ENCODE measurements at regions not wholly inside any gene's neighbourhood (a gene's known extent, or its start where the extent isn't known, plus 50 kb on each side); places are given as distances from the start of the nearest gene placed in this dataset.

DNA sequence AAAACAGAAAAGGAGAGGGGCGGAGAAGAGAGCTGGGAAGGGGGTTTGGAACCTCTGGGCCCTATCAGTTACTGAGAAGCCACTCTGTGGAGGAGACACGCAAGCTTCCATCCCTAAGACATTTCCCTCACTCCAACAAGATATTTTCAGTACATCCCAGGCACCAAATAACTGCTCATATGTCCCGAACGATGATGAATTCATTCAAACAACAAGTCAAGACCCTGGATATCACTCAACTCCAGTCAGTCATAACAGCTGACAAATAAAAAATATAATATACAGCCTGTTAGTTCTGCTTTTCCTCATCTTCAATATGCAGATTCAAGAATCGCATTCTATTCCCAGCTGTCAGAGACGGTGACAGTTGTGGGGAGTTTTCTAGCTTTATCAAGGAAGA, 104.0 kb upstream of the ZFHX3 start:
- TF ChIP-seq, protein P1, sequence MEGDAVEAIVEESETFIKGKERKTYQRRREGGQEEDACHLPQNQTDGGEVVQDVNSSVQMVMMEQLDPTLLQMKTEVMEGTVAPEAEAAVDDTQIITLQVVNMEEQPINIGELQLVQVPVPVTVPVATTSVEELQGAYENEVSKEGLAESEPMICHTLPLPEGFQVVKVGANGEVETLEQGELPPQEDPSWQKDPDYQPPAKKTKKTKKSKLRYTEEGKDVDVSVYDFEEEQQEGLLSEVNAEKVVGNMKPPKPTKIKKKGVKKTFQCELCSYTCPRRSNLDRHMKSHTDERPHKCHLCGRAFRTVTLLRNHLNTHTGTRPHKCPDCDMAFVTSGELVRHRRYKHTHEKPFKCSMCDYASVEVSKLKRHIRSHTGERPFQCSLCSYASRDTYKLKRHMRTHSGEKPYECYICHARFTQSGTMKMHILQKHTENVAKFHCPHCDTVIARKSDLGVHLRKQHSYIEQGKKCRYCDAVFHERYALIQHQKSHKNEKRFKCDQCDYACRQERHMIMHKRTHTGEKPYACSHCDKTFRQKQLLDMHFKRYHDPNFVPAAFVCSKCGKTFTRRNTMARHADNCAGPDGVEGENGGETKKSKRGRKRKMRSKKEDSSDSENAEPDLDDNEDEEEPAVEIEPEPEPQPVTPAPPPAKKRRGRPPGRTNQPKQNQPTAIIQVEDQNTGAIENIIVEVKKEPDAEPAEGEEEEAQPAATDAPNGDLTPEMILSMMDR (IDR thresholded peaks at IDR 0.05; ENCODE audit: low read depth, low read length, missing control alignments), result no peak
- no peak overlapping the region for H3K4me3 ChIP-seq (replicated peaks; ENCODE audit: low read depth, low read length)
- DNase-seq (ENCODE audit: extremely low read depth, low read depth), result no peak

DNA sequence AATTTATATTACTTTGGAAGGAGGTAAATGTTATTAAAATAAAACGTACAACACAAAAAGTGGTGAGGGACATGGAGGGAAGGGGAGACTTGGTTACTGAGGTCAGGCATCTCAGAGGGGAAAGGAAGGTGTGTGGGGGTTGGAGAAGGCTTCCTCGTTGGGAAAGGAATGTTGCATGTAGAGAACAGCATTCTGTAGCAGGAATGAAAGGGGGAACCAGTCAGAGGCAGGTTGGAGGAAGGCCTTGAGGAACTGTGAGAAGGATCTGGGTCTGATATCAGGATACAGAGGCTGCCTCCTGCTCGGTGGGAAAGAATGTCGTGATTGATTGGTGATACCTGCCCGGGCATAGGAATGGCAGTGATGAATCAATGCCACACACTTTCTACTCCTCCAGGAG, 103.3 kb upstream of the ZFHX3 start:
- TF ChIP-seq, protein P1 (IDR thresholded peaks at IDR 0.05; ENCODE audit: low read depth, low read length, missing control alignments), result no peak
- no peak for DNase-seq (ENCODE audit: extremely low read depth, low read depth)

DNA sequence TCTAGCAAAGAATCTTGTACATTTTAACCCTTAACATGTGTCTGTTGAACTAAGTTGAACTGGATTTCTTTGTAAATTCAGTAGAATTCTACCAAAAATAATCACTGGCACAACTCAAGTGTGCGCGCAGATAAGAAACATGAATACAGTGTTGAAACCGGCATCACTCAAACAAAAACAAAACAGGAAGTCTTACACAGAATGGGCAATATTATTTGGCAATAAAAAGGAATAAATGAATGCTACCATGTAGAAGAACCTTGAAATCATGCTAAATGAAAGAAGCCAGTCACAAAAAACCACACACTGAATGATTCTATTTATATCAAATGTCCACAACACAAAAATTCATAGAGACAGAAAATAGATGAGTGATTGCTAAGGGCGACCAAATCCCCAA, 102.9 kb upstream of the ZFHX3 start:
- no peak overlapping the region for H3K4me3 ChIP-seq (replicated peaks; ENCODE audit: low read depth, low read length)
- TF ChIP-seq, protein P1 (IDR thresholded peaks at IDR 0.05; ENCODE audit: low read depth, low read length, missing control alignments), result no peak
- no peak for DNase-seq (ENCODE audit: extremely low read depth, low read depth)

More for the DNA sequence above, 103.3 kb upstream of the ZFHX3 start:
- H3K4me3 ChIP-seq (replicated peaks; ENCODE audit: low read depth, low read length), result no peak overlapping the region

DNA sequence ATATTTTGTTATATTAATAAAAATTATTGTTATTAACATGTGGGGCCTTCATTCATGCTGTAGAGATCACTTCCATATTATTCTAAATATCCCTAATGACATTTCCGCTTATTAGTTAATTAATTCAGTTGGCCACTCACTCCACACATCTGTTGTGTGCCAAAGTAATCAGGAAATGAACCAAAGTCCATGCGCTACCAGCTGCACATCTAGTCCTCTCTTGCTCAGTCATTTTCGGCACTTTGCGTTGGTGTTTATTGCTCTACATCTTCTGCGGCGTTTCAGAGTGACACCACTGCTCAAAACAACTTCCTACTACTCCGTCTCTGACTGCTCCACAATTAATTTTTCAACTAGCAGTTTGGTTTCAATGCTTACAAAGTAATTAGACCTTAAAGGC, 101.4 kb upstream of the ZFHX3 start:
- DNase-seq (ENCODE audit: extremely low read depth, low read depth), result no peak
- no peak overlapping the region for H3K4me3 ChIP-seq (replicated peaks; ENCODE audit: low read depth, low read length)
- TF ChIP-seq, protein P1 (IDR thresholded peaks at IDR 0.05; ENCODE audit: low read depth, low read length, missing control alignments), result no peak

DNA sequence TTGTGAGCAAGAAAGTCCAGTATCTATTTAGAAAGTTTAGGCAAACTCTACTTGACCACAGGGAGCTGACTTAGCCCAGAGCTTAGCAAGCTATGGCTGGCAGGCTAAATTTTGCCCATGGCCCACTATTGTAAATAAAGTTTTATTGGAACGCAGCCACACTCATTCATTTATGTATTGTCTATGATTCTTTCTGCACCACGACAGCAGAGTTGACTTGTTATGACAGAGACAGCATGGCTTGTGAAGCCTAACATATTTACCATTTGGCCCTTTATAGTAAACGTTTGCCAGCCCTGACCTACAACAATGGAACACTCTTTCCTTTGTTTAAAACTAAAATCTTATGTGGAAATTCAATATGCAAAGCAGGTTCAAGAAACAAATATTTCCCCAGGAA, 100.0 kb upstream of the ZFHX3 start:
- TF ChIP-seq, protein P1 (IDR thresholded peaks at IDR 0.05; ENCODE audit: low read depth, low read length, missing control alignments), result no peak
- H3K4me3 ChIP-seq (replicated peaks; ENCODE audit: low read depth, low read length), result no peak overlapping the region
- DNase-seq (ENCODE audit: extremely low read depth, low read depth), result no peak

DNA sequence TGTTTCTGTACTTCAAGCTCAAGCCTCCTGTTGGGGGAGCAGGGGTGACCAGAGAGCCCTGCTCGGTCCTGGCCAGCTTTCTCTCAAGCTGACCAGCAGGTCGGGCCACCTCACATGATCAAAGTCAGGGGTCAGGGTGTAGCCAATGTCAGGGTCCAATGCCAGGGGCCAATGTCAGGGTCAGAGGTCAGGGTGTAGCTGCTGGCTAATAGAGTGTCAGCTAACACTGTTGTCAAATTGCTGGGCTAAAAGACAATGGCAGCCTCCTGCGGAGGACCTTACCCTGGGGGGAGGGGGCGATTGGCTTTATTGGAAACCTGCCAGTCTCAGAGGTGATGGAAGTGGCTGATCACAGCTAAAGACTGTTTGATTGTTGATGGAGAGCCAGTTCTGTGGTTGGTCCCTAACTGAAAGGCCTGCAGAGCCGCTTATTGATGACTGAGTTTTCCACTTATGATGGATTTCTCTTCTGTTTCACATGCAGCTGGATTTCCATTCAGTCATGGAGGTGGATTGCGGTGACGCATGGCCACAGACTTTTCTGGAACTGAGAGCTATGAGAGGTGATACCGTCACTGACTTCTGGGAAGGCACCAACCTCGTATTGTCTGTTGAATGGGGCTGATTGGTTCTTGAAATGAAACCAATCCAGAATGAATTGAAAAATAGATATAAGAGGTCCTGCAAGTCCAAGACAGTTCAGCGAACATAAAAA, 97.4 kb upstream of the ZFHX3 start:
- no peak for DNase-seq (ENCODE audit: extremely low read depth, low read depth)
- H3K4me3 ChIP-seq (replicated peaks; ENCODE audit: low read depth, low read length), result no peak overlapping the region
- TF ChIP-seq, protein P1 (IDR thresholded peaks at IDR 0.05; ENCODE audit: low read depth, low read length, missing control alignments), result no peak

Measured in HFF-Myc (cell line).